Spleen (tissue), 7 donors: ENCODE measurements at regions not wholly inside any gene's neighbourhood (a gene's known extent, or its start where the extent isn't known, plus 50 kb on each side); places are given as distances from the start of the nearest gene placed in this dataset.

ENCODE experiments used
- CTCF ChIP-seq, 11 experiments: fragments of 200-600 bp in 7 of 11; fragments of 450-650 bp in 4 of 11; sonication (generic) in 4 of 11; IDR thresholded peaks in 8 of 11; conservative IDR thresholded peaks in 3 of 11; 1 replicate in 7 of 11; 2 replicates in 4 of 11; pipeline versions ENCODE4 v1.4.0 to v1.8.0; 2016 to 2021; ENCODE audit warnings: antibody characterized with exemption in 11 of 11, inconsistent platforms in 4 of 11, mild to moderate bottlenecking in 1 of 11
- POLR2A ChIP-seq, 3 donors: fragments of 450-650 bp; IDR thresholded peaks; one replicate each; pipeline ENCODE4 v1.5.1; 2017; ENCODE audit warnings: antibody characterized with exemption in 3 of 3, mild to moderate bottlenecking in 1 of 3
- donor health status: DM: no; HTN: no; CAD: no; lungs with moderate emphysema.
- donor health status: DM: no; HTN: no; CAD: no.
- donor health status: DM: no; HTN: no; CAD: no.

- TF ChIP-seq POLR2A (IDR thresholded peaks at IDR 0.05) (no peak), CTCF (IDR thresholded peaks at IDR 0.05 in 8 of 11, conservative IDR thresholded peaks at IDR 0.05 in 3 of 11) (no peak)
Observed at GRCh38 chr1:245098924-245099323, 55.9 kb upstream of the KIF26B start.
